Stimulated activated naive CD8-positive, alpha-beta T cell treated with anti-CD3 and anti-CD28 coated beads, Interleukin-15, amount 100 ng/mL, for 72 hours (primary cell): ENCODE measurements at regions not wholly inside any gene's neighbourhood (a gene's known extent, or its start where the extent isn't known, plus 50 kb on each side); places are given as distances from the start of the nearest gene placed in this dataset.

Source experiments
- ATAC-seq: fragments of 150-1000 bp; cut with Tn5 transposase; 2 replicates; pipeline ENCODE4 v1.10.0; 2021; ENCODE audit warnings: mild to moderate bottlenecking, moderate library complexity
- DNase-seq, 2 donors: peaks; one replicate each; pipeline ENCODE4 v3.0.0; 2021 to 2022
- H3K27ac Mint-ChIP-seq, 2 donors: one replicate each; pipeline ENCODE4 v1.8.0; 2022; ENCODE audit warnings: mild to moderate bottlenecking in 2 of 2, mixed read lengths in 2 of 2, moderate library complexity in 2 of 2
- H3K27me3 Mint-ChIP-seq: one replicate; pipeline ENCODE4 v1.8.0; 2022; ENCODE audit warnings: mixed read lengths
- H3K4me1 Mint-ChIP-seq: one replicate; pipeline ENCODE4 v1.8.0; 2022; ENCODE audit warnings: mild to moderate bottlenecking, mixed read lengths
- H3K4me3 Mint-ChIP-seq, 2 donors: one replicate each; pipeline ENCODE4 v1.8.0; 2022; ENCODE audit warnings: mild to moderate bottlenecking in 2 of 2, mixed read lengths in 2 of 2, moderate library complexity in 1 of 2
- H3K9me3 Mint-ChIP-seq, 2 donors: one replicate each; pipeline ENCODE4 v1.8.0; 2022; ENCODE audit warnings: mixed read lengths in 2 of 2

DNA sequence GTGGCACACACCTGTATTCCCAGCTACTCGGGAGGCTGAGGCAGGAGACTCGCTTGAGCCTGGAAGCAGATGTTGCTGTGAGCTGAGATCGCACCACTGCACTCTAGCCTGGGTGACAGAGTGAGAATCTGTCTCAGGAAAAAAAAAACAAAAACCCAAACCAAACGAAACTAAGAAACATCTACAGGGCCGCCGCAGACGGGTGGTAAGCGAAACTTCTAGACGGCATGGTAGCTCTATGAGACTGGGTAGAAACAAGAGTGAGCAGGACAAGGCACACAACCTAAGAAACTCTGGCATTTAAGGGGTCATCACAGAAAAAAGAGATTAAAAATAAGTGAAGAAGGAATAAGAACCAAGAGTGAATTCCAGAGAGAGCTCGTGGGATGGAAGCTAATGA, 454.8 kb upstream of the KLF4 start:
- H3K27me3 Mint-ChIP-seq, result no peaks in the 10 kb centered on the region
- no peak overlapping the region for H3K27ac Mint-ChIP-seq
- ATAC-seq (no peak), DNase-seq (no peak)
- H3K4me3 Mint-ChIP-seq, result no peak overlapping the region
- H3K4me1 Mint-ChIP-seq, result no peaks in the 10 kb centered on the region
- peaks cover under 1 to 11% of the 10 kb centered on the region in 2 donors for H3K9me3 Mint-ChIP-seq

DNA sequence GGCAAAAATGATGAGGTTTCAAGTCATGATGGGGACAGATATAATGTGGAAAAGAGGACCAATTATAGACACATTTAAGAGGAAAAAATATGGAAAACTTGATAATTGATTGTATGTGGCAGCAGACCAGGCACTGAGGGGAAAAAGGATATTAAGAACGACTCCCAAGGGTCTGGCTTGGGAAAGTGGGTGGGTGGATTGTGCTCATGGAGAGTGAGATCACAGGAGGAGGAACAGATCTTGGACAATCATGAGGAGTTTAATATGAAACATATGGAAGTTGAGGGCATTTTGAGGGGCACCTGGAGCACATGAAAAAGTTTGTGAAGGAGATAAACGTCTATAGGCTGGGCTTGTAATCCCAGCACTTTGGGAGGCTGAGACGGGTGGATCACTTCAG, 454.3 kb upstream of the KLF4 start:
- DNase-seq (no peak), ATAC-seq (no peak)
- no peaks in the 10 kb centered on the region for H3K4me1 Mint-ChIP-seq
- no peaks in the 10 kb centered on the region for H3K27me3 Mint-ChIP-seq
- H3K4me3 Mint-ChIP-seq, result no peak overlapping the region
- H3K27ac Mint-ChIP-seq, result no peak overlapping the region
- H3K9me3 Mint-ChIP-seq, result peaks cover 0 to 11% of the 10 kb centered on the region in 2 donors

DNA sequence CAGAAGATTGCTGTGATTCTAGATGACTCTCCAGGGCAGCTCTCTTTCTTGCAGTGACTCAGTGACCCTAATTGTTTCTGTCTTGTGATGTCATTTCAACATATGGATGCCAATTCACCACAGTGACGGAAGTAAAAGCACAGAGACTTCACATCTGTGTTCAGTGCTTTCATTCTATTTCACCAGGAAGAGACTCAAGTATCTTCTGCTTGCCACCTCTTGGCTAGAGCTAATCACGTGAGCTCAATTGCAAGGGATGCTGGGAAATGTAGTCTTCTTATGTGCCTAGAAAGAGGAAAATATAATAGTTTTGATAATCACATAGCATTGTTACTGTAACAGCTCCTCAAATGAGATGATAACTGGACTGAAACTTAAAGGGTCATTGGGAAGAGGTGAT, 453.3 kb upstream of the KLF4 start:
- peaks cover 0 to 11% of the 10 kb centered on the region in 2 donors for H3K9me3 Mint-ChIP-seq
- DNase-seq (no peak), ATAC-seq (no peak)
- H3K4me3 Mint-ChIP-seq, result no peak overlapping the region
- no peaks in the 10 kb centered on the region for H3K4me1 Mint-ChIP-seq
- H3K27me3 Mint-ChIP-seq, result no peaks in the 10 kb centered on the region
- no peak overlapping the region for H3K27ac Mint-ChIP-seq

DNA sequence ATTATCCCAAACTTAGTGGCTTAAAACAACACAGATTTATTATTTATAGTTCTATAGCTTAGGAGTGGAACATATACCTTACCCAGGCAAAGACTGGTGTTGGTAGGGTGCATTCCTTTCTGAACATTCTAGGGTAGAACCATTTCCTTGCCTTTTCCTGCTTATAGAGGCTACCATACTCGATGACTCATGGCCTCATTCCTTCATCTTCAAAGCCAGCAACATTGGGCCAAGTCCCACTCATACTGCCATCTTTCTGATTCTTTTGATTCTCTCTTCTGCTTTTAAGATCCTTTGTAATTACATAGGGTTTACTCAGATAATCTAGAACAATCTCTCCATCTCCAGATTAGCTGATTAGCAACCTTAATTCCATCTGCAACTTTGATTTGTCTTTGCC, 452.7 kb upstream of the KLF4 start:
- no peak for DNase-seq
- Mint-ChIP-seq H3K27ac (no peak overlapping the region), H3K4me1 (no peaks in the 10 kb centered on the region), H3K4me3 (no peak overlapping the region), H3K27me3 (no peaks in the 10 kb centered on the region), H3K9me3 (peaks cover 0 to 11% of the 10 kb centered on the region in 2 donors)
- ATAC-seq, result no peak

DNA sequence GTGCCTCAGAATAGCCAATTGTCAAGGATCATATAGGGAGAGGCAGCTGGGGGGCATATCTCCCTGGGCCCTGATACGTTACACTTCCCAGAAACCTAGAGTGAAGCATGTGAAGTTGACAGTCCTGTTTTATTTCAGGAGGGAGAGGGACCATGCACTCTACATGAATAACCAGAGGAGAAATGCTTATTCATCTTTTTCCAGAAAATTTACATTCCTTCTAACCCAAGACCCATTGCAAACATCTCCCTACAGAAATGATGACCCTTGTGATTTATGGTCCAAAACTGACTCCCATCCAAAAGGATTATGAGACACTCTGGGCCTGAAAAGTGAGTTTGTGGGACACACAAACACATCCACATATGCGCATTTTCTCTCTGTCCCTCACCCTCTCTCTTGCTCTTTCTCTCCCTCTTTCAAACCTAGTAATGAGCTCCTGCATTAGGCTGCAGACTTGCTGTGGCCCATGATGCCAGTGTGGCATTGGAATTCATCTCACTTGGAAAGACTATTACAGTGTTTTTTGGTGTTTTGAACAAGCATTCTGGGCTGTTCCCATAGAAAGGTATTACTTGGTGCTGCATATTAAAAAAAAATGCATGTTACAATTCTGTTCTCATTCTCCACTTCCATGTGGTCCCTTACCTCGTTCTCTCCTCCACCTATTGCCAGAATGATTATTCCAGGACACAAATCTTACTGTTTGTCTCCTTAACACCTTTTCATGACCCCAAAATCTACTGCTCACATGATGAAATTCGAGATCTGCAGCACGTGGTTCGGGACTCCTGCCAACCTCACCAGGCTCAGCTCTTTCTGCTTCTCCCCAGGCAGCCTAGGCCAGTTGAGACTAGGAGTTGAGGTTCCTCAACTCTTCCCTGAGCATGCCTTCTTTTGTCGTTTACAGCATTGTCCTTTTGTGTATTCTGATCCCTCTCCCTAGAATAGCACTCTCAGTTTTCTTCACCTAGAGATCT, 451.3 kb upstream of the KLF4 start:
- no peak for ATAC-seq
- no peak overlapping the region for H3K27ac Mint-ChIP-seq
- peaks cover 9 to 11% of the 10 kb centered on the region in 2 donors for H3K9me3 Mint-ChIP-seq
- H3K27me3 Mint-ChIP-seq, result no peaks in the 10 kb centered on the region
- DNase-seq, result no peak
- no peaks in the 10 kb centered on the region for H3K4me1 Mint-ChIP-seq
- H3K4me3 Mint-ChIP-seq, result no peak overlapping the region

DNA sequence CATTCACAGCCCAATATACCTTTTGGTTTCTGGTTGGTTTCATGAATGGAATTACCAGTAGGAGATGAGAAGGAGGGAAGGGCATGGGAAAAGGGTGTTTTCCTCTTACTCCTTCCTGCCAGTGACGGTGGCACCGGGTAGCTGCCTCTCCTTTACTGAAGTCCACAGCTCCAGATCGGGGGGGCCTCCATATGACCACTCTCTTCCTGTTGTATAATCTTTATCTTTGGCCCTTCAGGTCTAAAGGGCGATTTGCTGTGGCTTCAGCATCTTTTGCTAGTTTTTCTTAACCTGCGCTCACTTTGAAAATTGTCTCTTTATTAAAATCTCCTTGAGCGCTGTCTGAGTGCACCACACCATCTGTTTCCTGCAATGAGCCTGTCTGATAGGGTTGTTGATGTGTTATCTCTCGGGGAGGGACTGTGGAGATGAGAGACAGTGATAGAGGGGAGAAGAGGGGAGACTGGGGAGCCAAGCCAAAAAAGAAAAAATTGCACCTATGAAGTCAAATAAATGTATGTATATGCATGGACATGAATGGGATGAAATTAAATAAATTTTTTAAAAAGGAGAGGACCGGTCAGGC, 449.3 kb upstream of the KLF4 start:
- Mint-ChIP-seq H3K4me1 (no peaks in the 10 kb centered on the region), H3K27me3 (no peaks in the 10 kb centered on the region), H3K9me3 (peaks cover 4 to 10% of the 10 kb centered on the region in 2 donors), H3K27ac (no peak overlapping the region), H3K4me3 (no peak overlapping the region)
- ATAC-seq, result no peak
- no peak for DNase-seq

DNA sequence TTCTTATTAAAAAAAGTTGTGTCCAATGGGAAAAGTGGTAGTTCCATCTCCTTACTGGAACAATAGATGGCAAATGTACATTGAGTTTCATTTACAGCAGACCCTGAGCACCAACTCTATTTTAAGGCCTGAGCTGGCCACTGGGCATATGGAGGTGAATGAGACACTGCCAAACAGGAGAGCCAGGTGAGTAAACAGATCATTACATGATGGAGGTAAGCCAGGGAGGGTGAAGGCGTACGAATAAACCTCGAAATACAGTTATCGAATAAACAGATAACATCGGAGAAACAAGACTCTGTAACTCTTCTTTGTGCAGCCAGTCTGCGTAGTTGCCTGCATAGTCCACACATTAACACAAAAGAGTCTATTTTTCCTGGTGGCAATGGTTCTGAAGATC, 446.4 kb upstream of the KLF4 start:
- H3K27ac Mint-ChIP-seq, result no peak overlapping the region
- no peak for ATAC-seq
- no peak overlapping the region for H3K4me3 Mint-ChIP-seq
- peaks cover 0 to 10% of the 10 kb centered on the region in 2 donors for H3K9me3 Mint-ChIP-seq
- no peaks in the 10 kb centered on the region for H3K4me1 Mint-ChIP-seq
- DNase-seq, result no peak
- H3K27me3 Mint-ChIP-seq, result no peaks in the 10 kb centered on the region

DNA sequence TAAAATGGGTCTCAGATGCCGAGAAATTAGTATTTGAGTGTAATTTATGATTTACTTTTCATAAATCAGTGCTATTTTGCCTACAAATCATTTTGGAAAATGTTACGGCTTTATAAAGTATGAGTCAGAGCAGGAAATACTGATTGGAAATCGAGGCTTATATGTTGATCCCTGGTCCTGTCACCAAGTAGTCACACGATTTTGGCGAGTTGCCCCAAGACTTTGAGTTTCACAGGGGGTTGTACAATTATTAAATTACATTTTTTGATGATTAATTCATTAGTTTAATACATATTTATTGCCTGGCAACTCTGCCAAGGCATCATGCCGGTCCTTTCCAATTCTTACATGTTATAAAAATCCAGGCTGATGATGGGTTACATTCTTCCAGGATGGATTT, 443.9 kb upstream of the KLF4 start:
- peaks cover 0 to 10% of the 10 kb centered on the region in 2 donors for H3K9me3 Mint-ChIP-seq
- ATAC-seq (no peak), DNase-seq (no peak)
- no peaks in the 10 kb centered on the region for H3K4me1 Mint-ChIP-seq
- H3K4me3 Mint-ChIP-seq, result no peak overlapping the region
- H3K27ac Mint-ChIP-seq, result no peak overlapping the region
- H3K27me3 Mint-ChIP-seq, result no peaks in the 10 kb centered on the region

DNA sequence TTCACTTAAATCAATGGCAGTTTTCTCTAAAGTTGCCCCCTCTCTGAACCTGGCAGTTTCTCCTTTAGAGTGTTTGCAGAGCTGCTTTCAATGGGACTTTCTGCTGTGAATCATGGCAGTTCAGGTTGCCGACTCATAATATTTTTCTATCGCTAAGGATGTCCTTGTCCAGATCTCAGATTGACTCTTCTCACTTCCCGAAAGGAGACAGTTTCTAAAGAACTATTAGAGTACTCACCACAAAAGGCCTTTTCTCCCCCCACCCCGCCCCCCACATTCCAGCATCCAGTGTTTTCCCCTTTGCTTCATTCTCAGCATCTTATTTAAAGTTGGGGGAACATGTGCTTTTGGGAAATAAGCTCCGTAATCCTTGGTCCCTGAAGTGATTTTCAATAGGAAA, 443.5 kb upstream of the KLF4 start:
- Mint-ChIP-seq H3K4me3 (no peak overlapping the region), H3K27me3 (no peaks in the 10 kb centered on the region), H3K9me3 (peaks cover 0 to 10% of the 10 kb centered on the region in 2 donors), H3K27ac (no peak overlapping the region), H3K4me1 (no peaks in the 10 kb centered on the region)
- no peak for ATAC-seq
- DNase-seq, result no peak

DNA sequence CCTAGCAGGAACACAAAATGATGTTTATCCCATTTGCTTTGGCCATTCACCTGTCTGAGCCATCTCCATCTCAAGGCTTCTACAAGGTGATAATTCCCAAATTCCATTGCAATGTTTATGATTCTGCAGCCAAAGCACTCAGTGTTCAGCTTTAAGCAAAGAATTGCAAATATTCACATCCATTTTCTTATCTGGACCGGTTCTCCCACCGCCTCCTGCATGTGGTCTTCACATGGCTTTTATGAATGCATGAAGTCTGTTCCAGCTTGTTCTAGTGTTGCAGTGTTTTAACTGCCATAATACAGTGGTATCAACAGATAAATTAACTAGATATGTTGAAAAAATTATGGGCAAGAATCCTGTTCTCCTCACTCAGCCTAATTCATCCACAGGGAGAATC, 443.0 kb upstream of the KLF4 start:
- no peak for ATAC-seq

DNA sequence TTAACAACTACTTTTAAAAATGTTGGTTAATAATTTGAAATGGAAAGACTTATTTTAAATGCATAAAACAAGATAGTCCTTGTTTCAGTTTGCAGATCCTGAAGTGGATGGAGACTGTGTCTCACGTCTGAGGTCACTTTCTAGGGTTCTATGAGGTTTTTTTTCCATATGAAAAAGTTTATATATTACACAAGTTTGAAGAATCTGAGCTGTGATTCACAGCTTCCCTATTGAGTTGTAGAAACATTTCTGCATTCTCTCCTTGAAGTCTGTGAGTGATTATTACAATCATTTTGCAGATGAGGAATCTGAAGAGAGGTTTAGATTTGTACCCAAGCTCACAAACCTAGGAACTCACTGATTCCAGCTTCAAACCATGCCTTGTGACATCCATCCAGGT, 442.5 kb upstream of the KLF4 start:
- no peak for DNase-seq
- ATAC-seq, result no peak
- Mint-ChIP-seq H3K27me3 (no peaks in the 10 kb centered on the region), H3K27ac (no peak overlapping the region), H3K9me3 (peaks cover 0 to 10% of the 10 kb centered on the region in 2 donors), H3K4me1 (no peaks in the 10 kb centered on the region), H3K4me3 (no peak overlapping the region)

More for the DNA sequence above, 443.0 kb upstream of the KLF4 start:
- no peaks in the 10 kb centered on the region for H3K27me3 Mint-ChIP-seq
- no peak overlapping the region for H3K4me3 Mint-ChIP-seq
- DNase-seq, result no peak
- H3K9me3 Mint-ChIP-seq, result peaks cover 0 to 10% of the 10 kb centered on the region in 2 donors
- no peak overlapping the region for H3K27ac Mint-ChIP-seq
- H3K4me1 Mint-ChIP-seq, result no peaks in the 10 kb centered on the region

DNA sequence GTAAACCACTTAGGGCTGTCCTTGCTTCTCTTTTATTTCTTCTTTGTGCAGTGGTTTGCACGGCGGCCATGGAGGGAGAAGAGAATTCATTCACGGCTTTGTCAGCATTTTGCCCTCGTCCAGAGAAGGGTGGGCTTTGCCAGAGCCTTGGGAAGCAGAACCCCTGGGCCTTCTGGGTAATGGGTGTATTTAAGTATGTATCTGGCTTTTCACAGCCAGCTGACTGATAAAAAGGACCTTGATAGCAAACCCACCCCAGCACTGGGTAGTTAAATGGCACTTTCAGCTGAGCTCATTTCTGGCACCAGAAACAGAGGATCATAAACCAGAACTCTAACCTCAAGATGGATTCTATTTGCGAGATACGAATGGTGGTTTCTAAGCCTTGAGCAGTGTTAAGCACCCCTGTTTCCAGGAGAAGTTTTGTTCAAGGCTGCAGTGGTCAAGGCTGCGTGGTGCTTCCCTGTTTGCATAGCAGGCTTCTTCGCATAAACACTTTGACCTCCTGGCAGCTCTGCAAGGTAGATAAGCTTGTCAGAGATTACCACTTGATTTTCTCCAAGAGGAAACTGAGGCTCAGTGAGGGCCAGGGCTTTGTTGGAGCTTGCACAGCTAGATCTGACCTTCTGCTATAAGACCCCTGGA, 441.6 kb upstream of the KLF4 start:
- H3K27me3 Mint-ChIP-seq, result no peaks in the 10 kb centered on the region
- DNase-seq, result no peak
- H3K4me3 Mint-ChIP-seq, result no peak overlapping the region
- ATAC-seq, result no peak
- H3K27ac Mint-ChIP-seq, result no peak overlapping the region
- peaks cover 0 to 4% of the 10 kb centered on the region in 2 donors for H3K9me3 Mint-ChIP-seq
- no peaks in the 10 kb centered on the region for H3K4me1 Mint-ChIP-seq

DNA sequence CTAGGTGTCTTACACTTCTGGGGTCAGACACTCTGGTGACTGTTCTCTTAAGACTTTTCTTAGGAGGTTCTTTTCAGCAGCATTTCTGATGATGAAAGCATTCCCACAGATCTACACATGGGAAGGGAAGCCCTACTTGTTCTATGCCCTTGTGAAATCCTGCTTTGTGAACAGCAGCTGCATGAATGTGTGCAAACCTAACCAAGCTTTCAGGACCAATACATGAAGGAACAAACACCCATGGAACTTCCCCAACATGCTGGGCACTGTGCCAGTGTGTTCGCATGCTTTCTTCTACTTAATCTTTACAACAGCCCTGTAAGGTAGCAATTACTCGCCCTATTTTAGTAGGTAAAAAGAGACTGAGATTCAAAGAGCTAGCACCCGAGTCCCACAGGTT, 439.9 kb upstream of the KLF4 start:
- no peak overlapping the region for H3K4me3 Mint-ChIP-seq
- ATAC-seq (no peak), DNase-seq (no peak)
- H3K4me1 Mint-ChIP-seq, result no peaks in the 10 kb centered on the region
- H3K27ac Mint-ChIP-seq, result no peak overlapping the region
- no peaks in the 10 kb centered on the region for H3K9me3 Mint-ChIP-seq
- no peaks in the 10 kb centered on the region for H3K27me3 Mint-ChIP-seq

DNA sequence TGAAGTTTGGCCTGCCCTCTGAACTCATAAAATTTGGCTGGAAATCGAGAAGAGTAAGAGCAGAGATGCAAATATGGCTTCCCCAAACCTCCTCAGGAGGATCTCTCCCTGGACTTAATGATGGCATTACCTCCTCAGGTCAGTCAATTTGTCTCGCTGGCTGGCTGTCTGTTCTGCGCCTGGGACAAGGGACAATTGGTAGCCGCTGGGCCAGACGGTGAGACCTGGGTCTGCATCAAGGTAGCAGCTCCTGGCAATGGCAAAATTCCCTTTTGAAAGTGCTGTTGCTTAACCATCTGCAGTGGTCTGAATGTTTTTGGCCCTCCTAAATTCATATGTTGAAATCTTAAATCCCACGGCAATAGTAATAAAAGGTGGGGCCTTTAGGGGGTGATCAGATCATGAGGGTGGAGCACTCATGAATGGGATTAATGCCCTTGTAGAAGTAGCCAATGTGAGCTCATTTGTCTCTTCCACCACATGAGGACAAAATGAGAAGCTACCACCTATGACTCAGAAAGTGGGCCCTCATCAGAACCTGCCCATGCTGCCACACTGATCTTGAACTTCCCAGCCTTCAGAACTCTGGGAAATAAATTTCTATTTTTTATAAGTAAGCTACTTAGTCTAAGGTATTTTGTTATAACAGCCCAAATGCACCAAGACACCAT, 439.3 kb upstream of the KLF4 start:
- no peaks in the 10 kb centered on the region for H3K27me3 Mint-ChIP-seq
- H3K4me3 Mint-ChIP-seq, result no peak overlapping the region
- ATAC-seq (no peak), DNase-seq (no peak)
- H3K9me3 Mint-ChIP-seq, result peaks cover 0 to 1% of the 10 kb centered on the region in 2 donors
- no peaks in the 10 kb centered on the region for H3K4me1 Mint-ChIP-seq
- H3K27ac Mint-ChIP-seq, result peak overlapping the region in 1 of 2 donors; percentile 39

DNA sequence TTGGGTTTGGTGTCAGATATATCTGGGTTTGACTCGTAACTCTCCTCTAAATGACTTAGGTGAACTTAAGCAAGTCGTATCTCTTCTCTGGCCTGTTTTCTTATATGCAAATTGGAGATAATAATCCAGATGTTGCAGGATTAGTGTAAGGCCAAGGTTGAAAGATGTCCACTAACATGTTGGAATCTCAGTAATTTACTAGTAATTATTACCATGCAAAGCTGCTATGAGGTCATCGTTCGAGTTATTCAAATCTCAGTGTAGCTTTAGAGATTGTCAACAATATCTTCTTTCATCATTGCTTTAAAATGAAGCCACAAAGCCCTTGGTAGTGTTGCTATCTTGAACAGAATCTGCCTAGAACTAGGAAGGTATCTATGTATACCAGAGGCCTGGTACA, 437.7 kb upstream of the KLF4 start:
- no peak overlapping the region for H3K27ac Mint-ChIP-seq
- H3K9me3 Mint-ChIP-seq, result peaks cover 0 to 9% of the 10 kb centered on the region in 2 donors
- DNase-seq (no peak), ATAC-seq (no peak)
- no peaks in the 10 kb centered on the region for H3K27me3 Mint-ChIP-seq
- no peak overlapping the region for H3K4me3 Mint-ChIP-seq
- no peaks in the 10 kb centered on the region for H3K4me1 Mint-ChIP-seq
